A549 (cell line): ENCODE measurements at regions not wholly inside any gene's neighbourhood (a gene's known extent, or its start where the extent isn't known, plus 50 kb on each side); places are given as distances from the start of the nearest gene placed in this dataset.

Experiments used
- ATAC-seq, 2 experiments: fragments of 200-7000 bp in 1 of 2; fragments of >200 bp in 1 of 2; cut with Nextera tagmentation in 1 of 2; cut with Tn5 transposase in 1 of 2; 3 replicates each; pipeline versions ENCODE4 v1.8.0 to v1.9.1; 2018 to 2020; ENCODE audit warnings: mild to moderate bottlenecking in 1 of 2, moderate library complexity in 1 of 2
- CTCF ChIA-PET: fragments of 300-600 bp; sonication (Branson Sonifier 250); formaldehyde crosslinking; extraction: SDS; loops from one replicate; lab custom pipeline; 2021; ENCODE audit warnings: antibody characterized with exemption, inconsistent platforms; lab: Yijun Ruan, JAX
- POLR2A ChIA-PET: fragments of 350-600 bp; formaldehyde crosslinking; extraction: SDS; loops from one replicate; lab custom pipeline; 2021; ENCODE audit warnings: antibody characterized with exemption, inconsistent platforms; lab: Yijun Ruan, JAX
- DNase-seq, 2 experiments: peaks; one replicate each; pipeline versions ENCODE4 v3.0.0 to v3.0.0-alpha.2; 2011 to 2016; ENCODE audit warnings: low read depth in 1 of 2, low spot score in 1 of 2
- FAIRE-seq: peaks from 2 replicates; lab custom pipeline; 2011; peaks lifted over from hg19 to GRCh38; lab: Jason Lieb, UNC
- H3K27ac ChIP-seq, 2 experiments: fragments of >200 bp; sonication (Bioruptor Twin); formaldehyde crosslinking; 3 replicates each; pipeline ENCODE4 v1.5.1; 2016 to 2017
- H3K4me1 ChIP-seq: fragments of >200 bp; sonication (Bioruptor Twin); formaldehyde crosslinking; 3 replicates; pipeline ENCODE4 v1.6.1; 2016
- H3K4me2 ChIP-seq: fragments of >200 bp; sonication (Bioruptor Twin); formaldehyde crosslinking; 3 replicates; pipeline ENCODE4 v1.6.1; 2016
- H3K4me3 ChIP-seq: fragments of >200 bp; sonication (Bioruptor Twin); formaldehyde crosslinking; 3 replicates; pipeline ENCODE4 v1.5.1; 2016
- H3K9me3 ChIP-seq: fragments of >200 bp; sonication (Bioruptor Twin); formaldehyde crosslinking; 3 replicates; pipeline ENCODE4 v1.6.1; 2016
- CBX8 ChIP-seq: fragments of 200-600 bp; sonication (generic); IDR thresholded peaks from 2 replicates; pipeline ENCODE4 v1.6.1; 2016
- CEBPB ChIP-seq, 2 experiments: fragments of >200 bp in 1 of 2; sonication (Bioruptor Twin) in 1 of 2; formaldehyde crosslinking in 1 of 2; IDR thresholded peaks; 2 replicates each; pipeline ENCODE4 v1.6.1; 2012 to 2016
- CHD4 ChIP-seq: fragments of 200-600 bp; sonication (generic); IDR thresholded peaks from 2 replicates; pipeline ENCODE4 v1.6.1; 2016; ENCODE audit warnings: antibody characterized with exemption, mild to moderate bottlenecking, borderline replicate concordance
- EHF ChIP-seq: fragments of 250-450 bp; sonication (Bioruptor Pico); IDR thresholded peaks from 2 replicates; pipeline ENCODE4 v1.5.0; 2020; ENCODE audit warnings: mild to moderate bottlenecking
- FOXS1 ChIP-seq: fragments of 250-450 bp; sonication (Bioruptor Pico); IDR thresholded peaks from 2 replicates; pipeline ENCODE4 v1.5.0; 2020; ENCODE audit warnings: mild to moderate bottlenecking, moderate library complexity
- GATA3 ChIP-seq: IDR thresholded peaks from 2 replicates; pipeline ENCODE4 v1.6.1; 2012; ENCODE audit warnings: borderline replicate concordance
- HEYL ChIP-seq: fragments of 250-450 bp; sonication (Bioruptor Pico); IDR thresholded peaks from 2 replicates; pipeline ENCODE4 v1.8.0; 2021; ENCODE audit warnings: mild to moderate bottlenecking, moderate library complexity
- HOXA7 ChIP-seq: fragments of 250-450 bp; sonication (Bioruptor Pico); IDR thresholded peaks from 2 replicates; pipeline ENCODE4 v1.5.0; 2020; ENCODE audit warnings: mild to moderate bottlenecking, moderate library complexity
- JUNB ChIP-seq: fragments of >200 bp; sonication (Bioruptor Twin); formaldehyde crosslinking; IDR thresholded peaks from 2 replicates; pipeline ENCODE4 v1.6.1; 2016
- KDM5A ChIP-seq: fragments of 200-600 bp; sonication (generic); IDR thresholded peaks from 2 replicates; pipeline ENCODE4 v1.6.1; 2016; ENCODE audit warnings: antibody characterized with exemption, mild to moderate bottlenecking
- NPAS2 ChIP-seq: fragments of 250-450 bp; sonication (Bioruptor Pico); IDR thresholded peaks from 2 replicates; pipeline ENCODE4 v1.8.0; 2022; ENCODE audit warnings: mild to moderate bottlenecking, moderate library complexity, borderline replicate concordance
- PHF8 ChIP-seq: fragments of 200-600 bp; sonication (generic); IDR thresholded peaks from 2 replicates; pipeline ENCODE4 v1.6.1; 2016; ENCODE audit warnings: low read depth, mild to moderate bottlenecking, antibody characterized with exemption, moderate library complexity, borderline replicate concordance
- POLR2A ChIP-seq: IDR thresholded peaks from 2 replicates; pipeline ENCODE4 v1.6.1; 2012; ENCODE audit warnings: mild to moderate bottlenecking, low read length
- RAD21 ChIP-seq, 2 experiments: fragments of >200 bp in 1 of 2; sonication (Bioruptor Twin) in 1 of 2; formaldehyde crosslinking in 1 of 2; IDR thresholded peaks in 1 of 2; conservative IDR thresholded peaks in 1 of 2; 2 replicates in 1 of 2; 3 replicates in 1 of 2; pipeline ENCODE4 v1.6.1; 2012 to 2018; ENCODE audit warnings: inconsistent platforms in 1 of 2
- RARB ChIP-seq: fragments of 250-450 bp; sonication (Bioruptor Pico); IDR thresholded peaks from 2 replicates; pipeline ENCODE4 v1.8.0; 2021; ENCODE audit warnings: mild to moderate bottlenecking, moderate library complexity
- RNF2 ChIP-seq: fragments of 200-600 bp; sonication (generic); IDR thresholded peaks from 2 replicates; pipeline ENCODE4 v1.6.1; 2016; ENCODE audit warnings: low read depth, mild to moderate bottlenecking, antibody characterized with exemption, moderate library complexity, borderline replicate concordance
- SMC3 ChIP-seq: fragments of >200 bp; sonication (Bioruptor Twin); formaldehyde crosslinking; IDR thresholded peaks from 3 replicates; pipeline ENCODE4 v1.6.1; 2018; ENCODE audit warnings: inconsistent platforms
- ZC3H11A ChIP-seq: fragments of 450-650 bp; IDR thresholded peaks from 2 replicates; pipeline ENCODE4 v1.6.1; 2014; ENCODE audit warnings: antibody characterized with exemption, mild to moderate bottlenecking
- ZNF302 ChIP-seq: fragments of 250-450 bp; sonication (Bioruptor Pico); IDR thresholded peaks from 2 replicates; pipeline ENCODE4 v1.9.0; 2021; ENCODE audit warnings: inconsistent platforms, mild to moderate bottlenecking, moderate library complexity
- WGBS: methylation state at CpG from one replicate; pipeline ENCODE4 v1.1.6; 2017; ENCODE audit errors: missing lambda C conversion rate; 5-methylcytosine and 5-hydroxymethylcytosine counted together
- TF ChIP-seq, protein P1 (sequence below): fragments of >200 bp; sonication (Bioruptor Twin); formaldehyde crosslinking; IDR thresholded peaks from 2 replicates; pipeline ENCODE4 v1.6.1; 2016
- TF ChIP-seq, protein P2 (sequence below): fragments of 200-600 bp; sonication (generic); IDR thresholded peaks from 2 replicates; pipeline ENCODE4 v1.6.1; 2016; ENCODE audit warnings: antibody characterized with exemption, mild to moderate bottlenecking, moderate library complexity
- TF ChIP-seq, protein P3 (sequence below): fragments of 250-450 bp; sonication (Bioruptor Pico); IDR thresholded peaks from 2 replicates; pipeline ENCODE4 v1.5.0; 2021; ENCODE audit warnings: mild to moderate bottlenecking, moderate library complexity, borderline replicate concordance
- TF ChIP-seq, protein P4 (sequence below): IDR thresholded peaks from 2 replicates; pipeline ENCODE4 v1.6.1; 2012; ENCODE audit warnings: low read depth, borderline replicate concordance

DNA sequence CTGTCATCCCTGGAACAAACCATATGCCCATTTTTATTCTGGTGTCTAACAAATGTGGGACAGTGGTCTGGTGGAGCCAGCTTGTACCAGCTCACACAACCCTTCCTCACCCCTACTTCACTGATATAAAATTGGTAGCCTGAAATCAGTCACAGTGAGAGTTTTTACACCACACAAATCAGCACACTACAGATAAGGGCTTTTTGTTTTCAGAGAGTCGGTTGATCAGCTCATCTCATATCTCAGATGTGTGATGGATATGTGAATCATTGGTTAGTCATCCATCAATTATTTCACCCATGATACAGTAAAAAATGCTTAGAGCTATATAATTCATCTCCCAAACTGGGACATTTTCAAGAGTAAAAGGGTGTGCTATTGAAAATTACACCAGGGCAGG is 529.2 kb downstream of the EBF1 start:
- ChIA-PET CTCF (no interaction called here), POLR2A (no interaction called here)
- no peak overlapping the region for H3K4me3 ChIP-seq
- H3K4me1 ChIP-seq, result no peaks in the 10 kb centered on the region
- no peak overlapping the region for H3K27ac ChIP-seq
- no peak for ATAC-seq
- TF ChIP-seq RARB (CRISPR knock-in tag) (no peak), RAD21 (conservative IDR thresholded peaks at IDR 0.05 in 1 of 2, IDR thresholded peaks at IDR 0.05 in 1 of 2) (no peak), HEYL (no peak), NPAS2 (CRISPR knock-in tag) (no peak), CBX8 (no peak), RNF2 (no peak), POLR2A (no peak), EHF (CRISPR knock-in tag) (no peak), CEBPB (IDR thresholded peaks at IDR 0.05) (no peak), SMC3 (no peak), CHD4 (no peak), HOXA7 (CRISPR knock-in tag) (no peak), JUNB (no peak), FOXS1 (no peak), KDM5A (no peak), ZNF302 (CRISPR knock-in tag) (no peak)
- TF ChIP-seq, protein P1, sequence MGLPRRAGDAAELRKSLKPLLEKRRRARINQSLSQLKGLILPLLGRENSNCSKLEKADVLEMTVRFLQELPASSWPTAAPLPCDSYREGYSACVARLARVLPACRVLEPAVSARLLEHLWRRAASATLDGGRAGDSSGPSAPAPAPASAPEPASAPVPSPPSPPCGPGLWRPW, result no peak
- TF ChIP-seq, protein P2, sequence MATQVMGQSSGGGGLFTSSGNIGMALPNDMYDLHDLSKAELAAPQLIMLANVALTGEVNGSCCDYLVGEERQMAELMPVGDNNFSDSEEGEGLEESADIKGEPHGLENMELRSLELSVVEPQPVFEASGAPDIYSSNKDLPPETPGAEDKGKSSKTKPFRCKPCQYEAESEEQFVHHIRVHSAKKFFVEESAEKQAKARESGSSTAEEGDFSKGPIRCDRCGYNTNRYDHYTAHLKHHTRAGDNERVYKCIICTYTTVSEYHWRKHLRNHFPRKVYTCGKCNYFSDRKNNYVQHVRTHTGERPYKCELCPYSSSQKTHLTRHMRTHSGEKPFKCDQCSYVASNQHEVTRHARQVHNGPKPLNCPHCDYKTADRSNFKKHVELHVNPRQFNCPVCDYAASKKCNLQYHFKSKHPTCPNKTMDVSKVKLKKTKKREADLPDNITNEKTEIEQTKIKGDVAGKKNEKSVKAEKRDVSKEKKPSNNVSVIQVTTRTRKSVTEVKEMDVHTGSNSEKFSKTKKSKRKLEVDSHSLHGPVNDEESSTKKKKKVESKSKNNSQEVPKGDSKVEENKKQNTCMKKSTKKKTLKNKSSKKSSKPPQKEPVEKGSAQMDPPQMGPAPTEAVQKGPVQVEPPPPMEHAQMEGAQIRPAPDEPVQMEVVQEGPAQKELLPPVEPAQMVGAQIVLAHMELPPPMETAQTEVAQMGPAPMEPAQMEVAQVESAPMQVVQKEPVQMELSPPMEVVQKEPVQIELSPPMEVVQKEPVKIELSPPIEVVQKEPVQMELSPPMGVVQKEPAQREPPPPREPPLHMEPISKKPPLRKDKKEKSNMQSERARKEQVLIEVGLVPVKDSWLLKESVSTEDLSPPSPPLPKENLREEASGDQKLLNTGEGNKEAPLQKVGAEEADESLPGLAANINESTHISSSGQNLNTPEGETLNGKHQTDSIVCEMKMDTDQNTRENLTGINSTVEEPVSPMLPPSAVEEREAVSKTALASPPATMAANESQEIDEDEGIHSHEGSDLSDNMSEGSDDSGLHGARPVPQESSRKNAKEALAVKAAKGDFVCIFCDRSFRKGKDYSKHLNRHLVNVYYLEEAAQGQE, result no peak
- TF ChIP-seq, protein P3, sequence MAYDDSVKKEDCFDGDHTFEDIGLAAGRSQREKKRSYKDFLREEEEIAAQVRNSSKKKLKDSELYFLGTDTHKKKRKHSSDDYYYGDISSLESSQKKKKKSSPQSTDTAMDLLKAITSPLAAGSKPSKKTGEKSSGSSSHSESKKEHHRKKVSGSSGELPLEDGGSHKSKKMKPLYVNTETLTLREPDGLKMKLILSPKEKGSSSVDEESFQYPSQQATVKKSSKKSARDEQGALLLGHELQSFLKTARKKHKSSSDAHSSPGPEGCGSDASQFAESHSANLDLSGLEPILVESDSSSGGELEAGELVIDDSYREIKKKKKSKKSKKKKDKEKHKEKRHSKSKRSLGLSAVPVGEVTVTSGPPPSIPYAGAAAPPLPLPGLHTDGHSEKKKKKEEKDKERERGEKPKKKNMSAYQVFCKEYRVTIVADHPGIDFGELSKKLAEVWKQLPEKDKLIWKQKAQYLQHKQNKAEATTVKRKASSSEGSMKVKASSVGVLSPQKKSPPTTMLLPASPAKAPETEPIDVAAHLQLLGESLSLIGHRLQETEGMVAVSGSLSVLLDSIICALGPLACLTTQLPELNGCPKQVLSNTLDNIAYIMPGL, result no peak
- no peak for DNase-seq
- H3K4me2 ChIP-seq, result no peak overlapping the region
- 17% methylated on average over 1 of the region's 1 CpG for WGBS
- FAIRE-seq, result no peak
- H3K9me3 ChIP-seq, result no peaks in the 10 kb centered on the region

DNA sequence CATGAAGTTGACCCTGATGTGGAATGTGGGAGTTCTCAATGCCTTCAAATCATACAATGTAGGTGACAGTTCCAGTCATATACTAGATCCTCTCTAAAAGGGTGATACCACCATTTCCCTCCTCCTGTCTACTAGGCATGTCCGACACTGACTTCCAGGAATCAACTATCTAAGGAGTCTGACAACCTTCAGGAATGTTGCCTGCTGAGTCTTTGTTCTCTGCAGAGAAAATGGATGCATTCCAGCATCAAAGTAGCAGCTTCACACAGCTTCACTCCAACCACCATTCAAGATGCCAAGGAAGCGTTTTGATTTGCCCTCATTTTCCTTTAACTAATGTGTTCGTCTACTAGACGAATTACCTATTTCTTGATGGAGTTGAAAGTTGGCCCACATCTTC is 530.2 kb downstream of the EBF1 start:
- TF ChIP-seq CHD4 (no peak), GATA3 (no peak), RARB (CRISPR knock-in tag) (no peak), PHF8 (no peak), KDM5A (no peak), ZC3H11A (no peak)
- TF ChIP-seq, protein P4, sequence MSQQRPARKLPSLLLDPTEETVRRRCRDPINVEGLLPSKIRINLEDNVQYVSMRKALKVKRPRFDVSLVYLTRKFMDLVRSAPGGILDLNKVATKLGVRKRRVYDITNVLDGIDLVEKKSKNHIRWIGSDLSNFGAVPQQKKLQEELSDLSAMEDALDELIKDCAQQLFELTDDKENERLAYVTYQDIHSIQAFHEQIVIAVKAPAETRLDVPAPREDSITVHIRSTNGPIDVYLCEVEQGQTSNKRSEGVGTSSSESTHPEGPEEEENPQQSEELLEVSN, result no peak
- no peak for ATAC-seq
- ChIA-PET CTCF (no interaction called here), POLR2A (no interaction called here)
- 11% methylated on average over 4 of the region's 4 CpGs for WGBS
- Histone ChIP-seq H3K4me3 (no peak overlapping the region), H3K4me1 (no peaks in the 10 kb centered on the region), H3K9me3 (no peaks in the 10 kb centered on the region), H3K4me2 (no peak overlapping the region), H3K27ac (no peak overlapping the region)
- no peak for FAIRE-seq
- DNase-seq, result no peak
